Neural progenitor cell (in vitro differentiated cells): ENCODE measurements at regions not wholly inside any gene's neighbourhood (a gene's known extent, or its start where the extent isn't known, plus 50 kb on each side); places are given as distances from the start of the nearest gene placed in this dataset.

ENCODE experiments used
- EZH2phosphoT487 ChIP-seq: fragments of 200-600 bp; sonication (generic); IDR thresholded peaks from 2 replicates; pipeline ENCODE4 v1.6.1; 2017; ENCODE audit warnings: antibody characterized with exemption
- TF ChIP-seq, protein P1 (sequence below): fragments of 200-600 bp; sonication (generic); IDR thresholded peaks from 2 replicates; pipeline ENCODE4 v1.5.1; 2017; ENCODE audit warnings: antibody characterized with exemption, mild to moderate bottlenecking

DNA sequence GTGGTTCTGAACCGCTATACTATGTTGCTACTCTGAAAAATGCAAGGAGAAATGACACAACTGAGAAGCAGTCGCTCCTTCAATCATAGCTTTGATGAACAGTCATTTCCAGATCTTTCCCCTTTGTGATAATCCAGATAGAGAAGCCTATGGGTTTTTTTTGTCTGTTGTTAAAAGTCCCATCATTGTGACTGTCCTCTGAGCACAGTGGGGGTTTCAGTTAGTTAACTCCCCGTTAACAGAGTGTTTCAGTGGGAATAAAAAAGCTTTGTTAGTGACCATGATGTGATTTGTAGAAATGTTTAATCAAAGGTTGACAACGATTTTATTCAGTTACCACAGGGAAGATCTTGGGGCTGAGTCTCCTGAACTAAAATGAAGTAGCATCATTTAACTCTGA, 176.2 kb upstream of the MAOA start:
- no peak for TF ChIP-seq EZH2phosphoT487
- TF ChIP-seq, protein P1, sequence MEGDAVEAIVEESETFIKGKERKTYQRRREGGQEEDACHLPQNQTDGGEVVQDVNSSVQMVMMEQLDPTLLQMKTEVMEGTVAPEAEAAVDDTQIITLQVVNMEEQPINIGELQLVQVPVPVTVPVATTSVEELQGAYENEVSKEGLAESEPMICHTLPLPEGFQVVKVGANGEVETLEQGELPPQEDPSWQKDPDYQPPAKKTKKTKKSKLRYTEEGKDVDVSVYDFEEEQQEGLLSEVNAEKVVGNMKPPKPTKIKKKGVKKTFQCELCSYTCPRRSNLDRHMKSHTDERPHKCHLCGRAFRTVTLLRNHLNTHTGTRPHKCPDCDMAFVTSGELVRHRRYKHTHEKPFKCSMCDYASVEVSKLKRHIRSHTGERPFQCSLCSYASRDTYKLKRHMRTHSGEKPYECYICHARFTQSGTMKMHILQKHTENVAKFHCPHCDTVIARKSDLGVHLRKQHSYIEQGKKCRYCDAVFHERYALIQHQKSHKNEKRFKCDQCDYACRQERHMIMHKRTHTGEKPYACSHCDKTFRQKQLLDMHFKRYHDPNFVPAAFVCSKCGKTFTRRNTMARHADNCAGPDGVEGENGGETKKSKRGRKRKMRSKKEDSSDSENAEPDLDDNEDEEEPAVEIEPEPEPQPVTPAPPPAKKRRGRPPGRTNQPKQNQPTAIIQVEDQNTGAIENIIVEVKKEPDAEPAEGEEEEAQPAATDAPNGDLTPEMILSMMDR = no peak
